ENCODE measurements at regions not wholly inside any gene's neighbourhood (a gene's known extent, or its start where the extent isn't known, plus 50 kb on each side); places are given as distances from the start of the nearest gene placed in this dataset.

DNA sequence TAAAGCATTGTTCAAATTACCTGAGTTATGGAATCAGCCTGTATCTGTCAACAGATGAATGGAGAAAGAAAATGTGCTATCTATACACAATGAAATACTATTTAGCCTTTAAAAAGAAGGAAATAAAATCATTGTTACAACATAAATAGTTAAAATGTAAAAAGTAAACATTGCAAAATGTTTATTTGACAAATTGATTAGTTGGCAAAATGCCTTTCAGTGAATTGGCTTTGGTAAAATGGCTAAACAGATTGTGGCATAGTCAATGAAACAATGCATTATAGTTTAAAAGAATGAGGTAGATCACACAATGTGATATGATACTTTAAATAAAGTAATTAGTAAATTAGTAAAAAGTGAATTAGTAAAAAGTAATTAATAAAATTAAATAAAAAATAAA is 204.8 kb upstream of the MAGI2 start:
- TF ChIP-seq KLF5 (IDR thresholded peaks at IDR 0.05; ENCODE audit: partially characterized antibody) (no peak), SRF (IDR thresholded peaks at IDR 0.05; ENCODE audit: low read depth in 2 of 2, low read length in 2 of 2) (no peak), CEBPB (IDR thresholded peaks at IDR 0.05; ENCODE audit: borderline replicate concordance in 1 of 2, low read depth in 2 of 2, low read length in 2 of 2) (no peak), SMAD1 (IDR thresholded peaks at IDR 0.05; ENCODE audit: low read depth, partially characterized antibody) (no peak)
- TF ChIP-seq, protein P1, sequence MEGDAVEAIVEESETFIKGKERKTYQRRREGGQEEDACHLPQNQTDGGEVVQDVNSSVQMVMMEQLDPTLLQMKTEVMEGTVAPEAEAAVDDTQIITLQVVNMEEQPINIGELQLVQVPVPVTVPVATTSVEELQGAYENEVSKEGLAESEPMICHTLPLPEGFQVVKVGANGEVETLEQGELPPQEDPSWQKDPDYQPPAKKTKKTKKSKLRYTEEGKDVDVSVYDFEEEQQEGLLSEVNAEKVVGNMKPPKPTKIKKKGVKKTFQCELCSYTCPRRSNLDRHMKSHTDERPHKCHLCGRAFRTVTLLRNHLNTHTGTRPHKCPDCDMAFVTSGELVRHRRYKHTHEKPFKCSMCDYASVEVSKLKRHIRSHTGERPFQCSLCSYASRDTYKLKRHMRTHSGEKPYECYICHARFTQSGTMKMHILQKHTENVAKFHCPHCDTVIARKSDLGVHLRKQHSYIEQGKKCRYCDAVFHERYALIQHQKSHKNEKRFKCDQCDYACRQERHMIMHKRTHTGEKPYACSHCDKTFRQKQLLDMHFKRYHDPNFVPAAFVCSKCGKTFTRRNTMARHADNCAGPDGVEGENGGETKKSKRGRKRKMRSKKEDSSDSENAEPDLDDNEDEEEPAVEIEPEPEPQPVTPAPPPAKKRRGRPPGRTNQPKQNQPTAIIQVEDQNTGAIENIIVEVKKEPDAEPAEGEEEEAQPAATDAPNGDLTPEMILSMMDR (IDR thresholded peaks at IDR 0.05 in 2 of 3, conservative IDR thresholded peaks at IDR 0.05 in 1 of 3; ENCODE audit: control insufficient read depth in 2 of 3, extremely low read depth in 1 of 3, insufficient read depth in 1 of 3, low read depth in 3 of 3, low read length in 3 of 3): no peak
- TF ChIP-seq, protein P2, sequence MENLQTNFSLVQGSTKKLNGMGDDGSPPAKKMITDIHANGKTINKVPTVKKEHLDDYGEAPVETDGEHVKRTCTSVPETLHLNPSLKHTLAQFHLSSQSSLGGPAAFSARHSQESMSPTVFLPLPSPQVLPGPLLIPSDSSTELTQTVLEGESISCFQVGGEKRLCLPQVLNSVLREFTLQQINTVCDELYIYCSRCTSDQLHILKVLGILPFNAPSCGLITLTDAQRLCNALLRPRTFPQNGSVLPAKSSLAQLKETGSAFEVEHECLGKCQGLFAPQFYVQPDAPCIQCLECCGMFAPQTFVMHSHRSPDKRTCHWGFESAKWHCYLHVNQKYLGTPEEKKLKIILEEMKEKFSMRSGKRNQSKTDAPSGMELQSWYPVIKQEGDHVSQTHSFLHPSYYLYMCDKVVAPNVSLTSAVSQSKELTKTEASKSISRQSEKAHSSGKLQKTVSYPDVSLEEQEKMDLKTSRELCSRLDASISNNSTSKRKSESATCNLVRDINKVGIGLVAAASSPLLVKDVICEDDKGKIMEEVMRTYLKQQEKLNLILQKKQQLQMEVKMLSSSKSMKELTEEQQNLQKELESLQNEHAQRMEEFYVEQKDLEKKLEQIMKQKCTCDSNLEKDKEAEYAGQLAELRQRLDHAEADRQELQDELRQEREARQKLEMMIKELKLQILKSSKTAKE (IDR thresholded peaks at IDR 0.05; ENCODE audit: low read depth, poor library complexity, severe bottlenecking): no peak
